Mucosa of stomach (tissue), 1 donor: ENCODE measurements at regions not wholly inside any gene's neighbourhood (a gene's known extent, or its start where the extent isn't known, plus 50 kb on each side); places are given as distances from the start of the nearest gene placed in this dataset.

Experiments
- H3K27me3 ChIP-seq: one replicate; pipeline ENCODE4 v1.7.0; 2013; ENCODE audit warnings: mild to moderate bottlenecking, low read length; ENCODE audit not compliant: control insufficient read depth, insufficient read depth
- H3K36me3 ChIP-seq: one replicate; pipeline ENCODE4 v1.7.0; 2013; ENCODE audit warnings: low read length; ENCODE audit not compliant: control insufficient read depth, insufficient read depth
- H3K4me1 ChIP-seq: one replicate; pipeline ENCODE4 v1.7.0; 2013; ENCODE audit warnings: mild to moderate bottlenecking, low read length; ENCODE audit not compliant: control insufficient read depth, insufficient read depth
- H3K4me3 ChIP-seq: one replicate; pipeline ENCODE4 v1.7.0; 2013; ENCODE audit warnings: low read length
- H3K9ac ChIP-seq: one replicate; pipeline ENCODE4 v1.7.0; 2013; ENCODE audit warnings: mild to moderate bottlenecking, low read length, moderate library complexity
- H3K9me3 ChIP-seq: one replicate; pipeline ENCODE4 v1.7.0; 2013; ENCODE audit warnings: mild to moderate bottlenecking, low read length, moderate library complexity; ENCODE audit not compliant: control insufficient read depth
- donor health status: Pancreatic carcinoma.

DNA sequence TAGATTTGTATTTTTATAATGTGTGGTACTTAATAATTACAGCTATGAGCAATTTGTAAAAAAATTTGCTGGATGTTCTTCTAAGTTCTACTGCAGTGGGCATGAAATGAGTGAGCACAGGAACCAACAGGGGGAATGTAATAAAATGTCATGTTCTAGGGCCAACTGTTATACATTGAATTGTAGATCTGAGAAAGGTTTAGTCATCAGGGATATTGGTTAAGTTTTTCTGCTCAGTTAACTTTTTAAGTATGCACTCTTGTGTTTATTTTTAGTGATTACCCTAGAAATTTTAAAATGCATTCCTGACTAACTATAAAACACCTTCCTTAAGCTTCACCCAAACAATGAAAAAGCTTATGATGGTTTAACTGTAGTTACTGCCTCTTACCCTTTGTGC, 101.8 kb downstream of the CAND1 start:
- no peaks in the 10 kb centered on the region for H3K36me3 ChIP-seq
- no peak overlapping the region for H3K4me3 ChIP-seq
- H3K27me3 ChIP-seq, result no peaks in the 10 kb centered on the region
- H3K9ac ChIP-seq, result no peak overlapping the region
- H3K4me1 ChIP-seq, result no peaks in the 10 kb centered on the region
- no peaks in the 10 kb centered on the region for H3K9me3 ChIP-seq

- Histone ChIP-seq H3K4me3 (no peak overlapping the region), H3K4me1 (no peaks in the 10 kb centered on the region), H3K9ac (no peak overlapping the region), H3K27me3 (no peaks in the 10 kb centered on the region), H3K36me3 (no peaks in the 10 kb centered on the region), H3K9me3 (no peaks in the 10 kb centered on the region)
These were observed 107.9 kb downstream of the CAND1 start for GRCh38 chr12:67377021-67377420.

- H3K27me3 ChIP-seq, result no peaks in the 10 kb centered on the region
- H3K4me1 ChIP-seq, result no peaks in the 10 kb centered on the region
- H3K36me3 ChIP-seq, result no peaks in the 10 kb centered on the region
- H3K9me3 ChIP-seq, result no peaks in the 10 kb centered on the region
- H3K4me3 ChIP-seq, result no peak overlapping the region
- H3K9ac ChIP-seq, result no peak overlapping the region
These were observed 108.4 kb downstream of the CAND1 start for GRCh38 chr12:67377541-67377940.

- H3K4me3 ChIP-seq, result no peak overlapping the region
- H3K9ac ChIP-seq, result no peak overlapping the region
- no peaks in the 10 kb centered on the region for H3K27me3 ChIP-seq
- H3K4me1 ChIP-seq, result no peaks in the 10 kb centered on the region
- no peaks in the 10 kb centered on the region for H3K36me3 ChIP-seq
- no peaks in the 10 kb centered on the region for H3K9me3 ChIP-seq
These were observed 113.2 kb downstream of the CAND1 start for GRCh38 chr12:67382241-67382871.

GRCh38 chr12:67386869-67387565, 117.9 kb downstream of the CAND1 start:
- no peaks in the 10 kb centered on the region for H3K36me3 ChIP-seq
- H3K4me3 ChIP-seq, result no peak overlapping the region
- H3K9ac ChIP-seq, result no peak overlapping the region
- H3K9me3 ChIP-seq, result no peaks in the 10 kb centered on the region
- H3K4me1 ChIP-seq, result no peaks in the 10 kb centered on the region
- H3K27me3 ChIP-seq, result no peaks in the 10 kb centered on the region

GRCh38 chr12:67388331-67389138, 119.4 kb downstream of the CAND1 start:
- Histone ChIP-seq H3K27me3 (no peaks in the 10 kb centered on the region), H3K36me3 (no peaks in the 10 kb centered on the region), H3K4me3 (no peak overlapping the region), H3K9ac (no peak overlapping the region), H3K4me1 (no peaks in the 10 kb centered on the region), H3K9me3 (no peaks in the 10 kb centered on the region)

- Histone ChIP-seq H3K27me3 (no peaks in the 10 kb centered on the region), H3K9me3 (no peaks in the 10 kb centered on the region), H3K4me3 (no peak overlapping the region), H3K9ac (no peak overlapping the region), H3K36me3 (no peaks in the 10 kb centered on the region), H3K4me1 (no peaks in the 10 kb centered on the region)
These were observed 121.1 kb downstream of the CAND1 start for GRCh38 chr12:67390273-67390672.

- no peaks in the 10 kb centered on the region for H3K36me3 ChIP-seq
- H3K4me1 ChIP-seq, result no peaks in the 10 kb centered on the region
- H3K9me3 ChIP-seq, result no peaks in the 10 kb centered on the region
- H3K4me3 ChIP-seq, result no peak overlapping the region
- no peak overlapping the region for H3K9ac ChIP-seq
- H3K27me3 ChIP-seq, result no peaks in the 10 kb centered on the region
These were observed 121.9 kb downstream of the CAND1 start for GRCh38 chr12:67391034-67391433.

- H3K36me3 ChIP-seq, result no peaks in the 10 kb centered on the region
- H3K4me1 ChIP-seq, result no peaks in the 10 kb centered on the region
- H3K4me3 ChIP-seq, result no peak overlapping the region
- no peak overlapping the region for H3K9ac ChIP-seq
- no peaks in the 10 kb centered on the region for H3K27me3 ChIP-seq
- no peaks in the 10 kb centered on the region for H3K9me3 ChIP-seq
These were observed 122.5 kb downstream of the CAND1 start for GRCh38 chr12:67391656-67392055.

- no peak overlapping the region for H3K4me3 ChIP-seq
- H3K27me3 ChIP-seq, result no peaks in the 10 kb centered on the region
- no peaks in the 10 kb centered on the region for H3K4me1 ChIP-seq
- H3K36me3 ChIP-seq, result no peaks in the 10 kb centered on the region
- H3K9ac ChIP-seq, result no peak overlapping the region
- no peaks in the 10 kb centered on the region for H3K9me3 ChIP-seq
These were observed 125.4 kb downstream of the CAND1 start for GRCh38 chr12:67394550-67394949.

DNA sequence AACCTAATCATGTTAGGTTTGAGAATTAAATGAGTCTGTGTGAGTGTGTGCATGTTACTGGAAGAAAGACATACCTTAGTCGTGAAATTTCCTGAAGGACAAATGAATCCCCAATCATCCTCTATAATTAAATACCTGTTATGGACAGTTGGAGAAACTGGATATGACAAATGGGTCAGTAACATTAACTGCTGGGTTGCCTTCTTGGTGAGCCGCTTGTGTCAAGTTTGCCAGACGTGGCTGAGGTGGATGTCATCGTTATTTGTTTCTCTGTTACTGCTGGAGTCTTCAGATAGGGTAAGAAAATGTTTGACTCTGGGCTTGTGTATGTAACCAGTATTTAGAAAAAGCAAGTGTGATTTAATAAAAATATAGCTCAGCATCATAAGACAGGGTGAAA, 131.6 kb downstream of the CAND1 start:
- Histone ChIP-seq H3K9ac (no peak overlapping the region), H3K4me3 (no peak overlapping the region), H3K4me1 (no peaks in the 10 kb centered on the region), H3K36me3 (no peaks in the 10 kb centered on the region), H3K9me3 (no peaks in the 10 kb centered on the region), H3K27me3 (no peaks in the 10 kb centered on the region)

- H3K36me3 ChIP-seq, result no peaks in the 10 kb centered on the region
- H3K4me1 ChIP-seq, result peaks cover 4% of the 10 kb centered on the region
- no peaks in the 10 kb centered on the region for H3K27me3 ChIP-seq
- H3K4me3 ChIP-seq, result no peak overlapping the region
- H3K9ac ChIP-seq, result no peak overlapping the region
- H3K9me3 ChIP-seq, result no peaks in the 10 kb centered on the region
These were observed 141.1 kb downstream of the CAND1 start for GRCh38 chr12:67410246-67410645.
